ENCODE measurements at regions not wholly inside any gene's neighbourhood (a gene's known extent, or its start where the extent isn't known, plus 50 kb on each side); places are given as distances from the start of the nearest gene placed in this dataset.

- DNase-seq = no peak
These were observed 68.0 kb upstream of the TMEM164 start for GRCh38 chrX:109934935-109935334.

GRCh38 chrX:109936114-109936513 is 66.8 kb upstream of the TMEM164 start:
- no peak for DNase-seq

GRCh38 chrX:109936598-109936997 is 66.3 kb upstream of the TMEM164 start:
- DNase-seq = no peak

DNA sequence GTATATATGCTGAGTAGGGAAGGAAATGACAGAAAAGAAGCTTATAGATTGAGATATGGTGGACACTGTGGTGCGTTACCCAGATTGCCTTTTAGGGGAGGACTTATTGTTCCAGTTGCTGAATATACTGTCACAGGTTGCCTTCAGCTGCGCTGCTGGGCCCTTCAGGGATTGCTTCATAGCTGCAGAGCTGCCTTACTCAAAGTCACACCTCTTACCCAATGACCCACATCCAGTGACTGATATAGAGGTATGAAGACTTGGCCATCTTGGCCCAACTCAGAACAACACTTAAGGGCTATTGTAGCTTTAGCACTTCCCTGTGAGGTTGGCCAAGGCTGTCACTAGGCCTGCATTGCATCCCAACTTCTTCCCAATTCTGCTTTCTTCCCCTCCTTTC is 63.4 kb upstream of the TMEM164 start:
- DNase-seq = no peak

DNA sequence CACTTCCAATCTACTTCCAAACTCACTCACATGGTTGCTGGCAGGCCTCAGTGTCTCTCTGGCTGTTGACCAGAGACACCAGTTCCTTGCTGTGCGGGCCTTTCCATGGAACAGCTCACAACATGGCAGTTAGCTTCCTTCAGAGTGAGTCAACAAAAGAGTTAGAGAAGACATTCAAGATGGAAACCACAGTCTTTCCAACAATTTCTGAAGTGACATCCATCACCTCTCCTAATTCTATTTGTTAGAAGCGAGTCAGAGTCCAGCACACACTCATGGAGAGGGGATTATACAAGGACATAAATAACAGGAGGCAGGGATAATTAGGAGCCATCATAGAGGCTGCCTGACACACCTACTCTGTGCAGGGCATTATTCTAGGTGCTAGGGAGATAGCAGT is 62.5 kb upstream of the TMEM164 start:
- no peak for DNase-seq

DNA sequence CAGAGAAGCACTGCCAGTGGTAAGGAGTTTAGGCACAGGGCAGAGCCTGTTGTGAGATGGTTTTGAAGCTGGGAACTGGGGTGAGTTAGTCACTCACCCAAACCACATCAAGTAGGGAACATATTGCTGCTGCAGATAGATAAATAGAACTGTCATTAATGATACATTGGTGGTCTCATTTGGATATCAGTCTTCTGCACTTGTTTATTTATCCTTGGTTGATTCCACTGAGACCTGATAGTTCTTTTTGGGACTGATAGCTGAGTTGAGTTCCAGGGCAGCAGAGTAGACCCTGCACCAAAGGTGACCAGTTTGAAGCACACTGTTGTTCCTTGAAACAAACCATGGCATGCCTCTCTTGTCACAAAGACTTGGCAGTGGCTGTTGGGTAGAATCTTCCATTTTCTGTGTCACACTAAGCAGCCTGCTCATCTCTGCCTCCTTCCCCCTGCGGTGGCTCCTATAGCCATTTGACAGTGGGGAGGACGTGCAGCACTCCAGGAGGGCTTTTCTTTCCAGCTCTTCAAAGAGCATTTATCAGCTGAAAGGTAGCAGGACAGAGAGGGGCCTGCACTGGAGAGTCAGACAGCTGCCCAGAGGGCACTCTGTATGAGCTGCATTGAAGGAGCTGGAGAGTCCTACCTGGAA is 59.7 kb upstream of the TMEM164 start:
- no peak for DNase-seq

DNA sequence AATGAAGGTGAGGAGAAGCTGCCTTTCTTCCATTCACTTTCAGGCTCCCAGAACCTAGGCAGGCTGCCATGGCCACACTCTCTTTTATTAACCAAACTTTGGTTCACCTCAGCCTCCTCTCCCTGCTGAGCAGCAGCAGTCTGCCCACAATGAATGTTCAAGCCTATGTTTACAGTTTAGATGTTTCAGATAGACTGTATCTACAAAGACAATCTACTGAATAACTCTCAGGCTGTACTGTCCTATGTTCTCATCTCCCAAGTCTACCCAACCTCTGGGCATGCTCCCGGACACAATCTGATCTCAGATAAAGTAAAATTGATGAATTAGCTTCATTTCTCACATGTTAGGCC is 59.2 kb upstream of the TMEM164 start:
- DNase-seq = no peak

DNA sequence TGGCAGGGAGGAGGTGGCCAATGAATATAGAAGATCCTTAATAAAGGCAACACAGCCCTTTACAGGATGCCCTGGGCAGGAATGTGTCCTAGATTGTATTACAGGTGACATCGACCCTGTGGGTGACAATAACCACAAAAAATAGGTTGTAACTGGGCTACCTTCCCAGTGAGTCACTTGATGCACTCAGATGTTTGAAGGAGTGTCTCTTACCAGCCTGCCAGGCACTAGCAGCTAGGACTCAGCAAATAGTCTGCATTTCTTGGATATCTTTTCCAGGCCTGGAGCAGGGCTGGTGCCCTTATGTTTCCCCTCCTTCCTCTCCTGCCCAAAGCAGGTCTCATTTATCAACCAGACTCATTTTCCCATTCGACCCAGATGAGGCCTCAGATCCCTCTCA is 50.9 kb upstream of the TMEM164 start:
- DNase-seq = no peak

- no peak for DNase-seq
These were observed 49.7 kb upstream of the TMEM164 start for GRCh38 chrX:109952985-109953905.
